Trophoblast cell (in vitro differentiated cells and primary cell): ENCODE measurements at regions not wholly inside any gene's neighbourhood (a gene's known extent, or its start where the extent isn't known, plus 50 kb on each side); places are given as distances from the start of the nearest gene placed in this dataset.

Experiments
- DNase-seq, 2 donors: peaks; one replicate each; pipeline ENCODE4 v3.0.0-alpha.2; 2016
- H2AFZ ChIP-seq: 2 replicates; pipeline ENCODE4 v1.6.1; 2013; ENCODE audit warnings: low read length, moderate library complexity, mild to moderate bottlenecking; ENCODE audit not compliant: insufficient read depth, poor library complexity
- H2AK5ac ChIP-seq: 2 replicates; pipeline ENCODE4 v1.6.1; 2013; ENCODE audit warnings: mild to moderate bottlenecking, low read length
- H2BK120ac ChIP-seq: 2 replicates; pipeline ENCODE4 v1.6.1; 2013; ENCODE audit warnings: low read length, mild to moderate bottlenecking, moderate library complexity; ENCODE audit not compliant: insufficient read depth, poor library complexity
- H2BK12ac ChIP-seq: 2 replicates; pipeline ENCODE4 v1.6.1; 2013; ENCODE audit warnings: mild to moderate bottlenecking, low read length, moderate library complexity
- H2BK5ac ChIP-seq: 2 replicates; pipeline ENCODE4 v1.6.1; 2013; ENCODE audit warnings: low read length, low read depth, moderate library complexity, mild to moderate bottlenecking; ENCODE audit not compliant: poor library complexity
- H3K14ac ChIP-seq: 2 replicates; pipeline ENCODE4 v1.6.1; 2013; ENCODE audit warnings: mild to moderate bottlenecking, low read length
- H3K18ac ChIP-seq: 2 replicates; pipeline ENCODE4 v1.6.1; 2013; ENCODE audit warnings: mild to moderate bottlenecking, low read length
- H3K23ac ChIP-seq: 2 replicates; pipeline ENCODE4 v1.6.1; 2013; ENCODE audit warnings: low read length
- H3K27ac ChIP-seq: 2 replicates; pipeline ENCODE4 v1.5.1; 2013; ENCODE audit warnings: low read depth, mild to moderate bottlenecking, inconsistent platforms, low read length, moderate library complexity
- H3K27me3 ChIP-seq: 2 replicates; pipeline ENCODE4 v1.6.1; 2013; ENCODE audit warnings: inconsistent platforms, mild to moderate bottlenecking, low read length, moderate library complexity; ENCODE audit not compliant: insufficient read depth
- H3K36me3 ChIP-seq, 2 experiments: 1 replicate in 1 of 2; 2 replicates in 1 of 2; pipeline ENCODE4 v1.6.1; 2013; ENCODE audit warnings: low read length in 2 of 2, mild to moderate bottlenecking in 2 of 2, moderate library complexity in 1 of 2; ENCODE audit not compliant: insufficient read depth in 2 of 2, control insufficient read depth in 1 of 2
- H3K4ac ChIP-seq: 2 replicates; pipeline ENCODE4 v1.6.1; 2013; ENCODE audit warnings: low read depth, mild to moderate bottlenecking, low read length, moderate library complexity
- H3K4me1 ChIP-seq, 2 experiments: 1 replicate in 1 of 2; 2 replicates in 1 of 2; pipeline ENCODE4 v1.6.1; 2013; ENCODE audit warnings: low read length in 2 of 2, mild to moderate bottlenecking in 2 of 2, moderate library complexity in 1 of 2; ENCODE audit not compliant: insufficient read depth in 2 of 2, control insufficient read depth in 1 of 2
- H3K4me2 ChIP-seq: 2 replicates; pipeline ENCODE4 v1.6.1; 2013; ENCODE audit warnings: inconsistent platforms, mild to moderate bottlenecking, low read length, moderate library complexity
- H3K4me3 ChIP-seq: 2 replicates; pipeline ENCODE4 v1.5.1; 2013; ENCODE audit warnings: mild to moderate bottlenecking, low read depth, low read length, inconsistent platforms
- H3K79me1 ChIP-seq: one replicate; pipeline ENCODE4 v1.6.1; 2013; ENCODE audit warnings: low read length
- H3K79me2 ChIP-seq: 2 replicates; pipeline ENCODE4 v1.6.1; 2013; ENCODE audit warnings: low read length, mild to moderate bottlenecking; ENCODE audit not compliant: control insufficient read depth, insufficient read depth, poor library complexity
- H3K9ac ChIP-seq: 2 replicates; pipeline ENCODE4 v1.6.1; 2013; ENCODE audit warnings: mild to moderate bottlenecking, low read length
- H3K9me3 ChIP-seq: 2 replicates; pipeline ENCODE4 v1.6.1; 2013; ENCODE audit warnings: low read depth, mild to moderate bottlenecking, control low read depth, inconsistent platforms, low read length; ENCODE audit not compliant: insufficient read depth
- H4K12ac ChIP-seq: 2 replicates; pipeline ENCODE4 v1.6.1; 2013; ENCODE audit warnings: low read depth, mild to moderate bottlenecking, low read length, moderate library complexity
- H4K8ac ChIP-seq: 2 replicates; pipeline ENCODE4 v1.6.1; 2013; ENCODE audit warnings: low read depth, mild to moderate bottlenecking, low read length, moderate library complexity
- H4K91ac ChIP-seq: one replicate; pipeline ENCODE4 v1.6.1; 2013; ENCODE audit warnings: low read depth, mild to moderate bottlenecking, low read length, moderate library complexity
- WGBS: extraction: QIAGEN DNeasy Blood & Tissue Kit; methylation state at CpG from one replicate; pipeline ENCODE4 v1.1.7; 2013; ENCODE audit warnings: missing lambda C conversion rate; ENCODE audit not compliant: insufficient read length, insufficient coverage; ENCODE audit errors: extremely low coverage; 5-methylcytosine and 5-hydroxymethylcytosine counted together

- Histone ChIP-seq H2BK5ac (no peak overlapping the region), H3K4ac (no peak overlapping the region), H3K4me1 (no peaks in the 10 kb centered on the region), H3K27ac (no peak overlapping the region), H3K79me2 (no peaks in the 10 kb centered on the region), H3K14ac (no peak overlapping the region), H2AFZ (no peak overlapping the region), H3K27me3 (no peaks in the 10 kb centered on the region), H3K18ac (no peak overlapping the region), H3K4me2 (no peak overlapping the region), H2AK5ac (no peak overlapping the region), H4K8ac (no peak overlapping the region), H4K91ac (no peak overlapping the region), H3K79me1 (no peaks in the 10 kb centered on the region), H3K9me3 (no peaks in the 10 kb centered on the region), H3K4me3 (no peak overlapping the region), H3K23ac (no peak overlapping the region), H4K12ac (no peak overlapping the region), H2BK120ac (no peak overlapping the region), H3K36me3 (no peaks in the 10 kb centered on the region), H3K9ac (no peak overlapping the region), H2BK12ac (no peak overlapping the region)
- WGBS: 100% methylated on average over 1 of the region's 3 CpGs
- no peak for DNase-seq
Observed at GRCh38 chr5:94080390-94080789, 339.0 kb upstream of the POU5F2 start.

GRCh38 chr5:94072116-94072515 is 330.7 kb upstream of the POU5F2 start:
- Histone ChIP-seq H3K36me3 (no peaks in the 10 kb centered on the region), H2BK120ac (no peak overlapping the region), H3K4me1 (no peaks in the 10 kb centered on the region), H2AK5ac (no peak overlapping the region), H3K9me3 (no peaks in the 10 kb centered on the region), H2AFZ (no peak overlapping the region), H4K91ac (no peak overlapping the region), H3K27me3 (no peaks in the 10 kb centered on the region), H3K79me2 (no peaks in the 10 kb centered on the region), H3K4ac (no peak overlapping the region), H3K4me3 (no peak overlapping the region), H3K79me1 (no peaks in the 10 kb centered on the region), H3K14ac (no peak overlapping the region), H3K27ac (no peak overlapping the region), H4K8ac (no peak overlapping the region), H3K18ac (no peak overlapping the region), H2BK5ac (no peak overlapping the region), H4K12ac (no peak overlapping the region), H2BK12ac (no peak overlapping the region), H3K23ac (no peak overlapping the region), H3K4me2 (no peak overlapping the region), H3K9ac (no peak overlapping the region)
- WGBS: no CpG with 5 or more reads among the region's 3 CpGs
- no peak for DNase-seq

GRCh38 chr5:94066437-94067207 is 325.2 kb upstream of the POU5F2 start:
- Histone ChIP-seq H3K79me2 (no peaks in the 10 kb centered on the region), H3K4me2 (no peak overlapping the region), H3K23ac (no peak overlapping the region), H3K27me3 (no peaks in the 10 kb centered on the region), H3K9me3 (no peaks in the 10 kb centered on the region), H4K12ac (no peak overlapping the region), H2AK5ac (no peak overlapping the region), H2AFZ (no peak overlapping the region), H3K4me1 (no peaks in the 10 kb centered on the region), H3K4me3 (no peak overlapping the region), H3K14ac (no peak overlapping the region), H3K4ac (no peak overlapping the region), H2BK12ac (no peak overlapping the region), H2BK5ac (no peak overlapping the region), H3K27ac (no peak overlapping the region), H4K91ac (no peak overlapping the region), H3K36me3 (no peaks in the 10 kb centered on the region), H3K79me1 (no peaks in the 10 kb centered on the region), H4K8ac (no peak overlapping the region), H2BK120ac (no peak overlapping the region), H3K18ac (no peak overlapping the region), H3K9ac (no peak overlapping the region)
- no CpG with 5 or more reads among the region's 2 CpGs for WGBS
- no peak for DNase-seq

GRCh38 chr5:94064025-94064424 is 322.6 kb upstream of the POU5F2 start:
- Histone ChIP-seq H2BK5ac (no peak overlapping the region), H3K9ac (no peak overlapping the region), H3K4ac (no peak overlapping the region), H3K79me2 (no peaks in the 10 kb centered on the region), H3K27ac (no peak overlapping the region), H3K4me2 (no peak overlapping the region), H3K14ac (no peak overlapping the region), H3K4me1 (no peaks in the 10 kb centered on the region), H2BK12ac (no peak overlapping the region), H3K9me3 (no peaks in the 10 kb centered on the region), H3K23ac (no peak overlapping the region), H2AFZ (no peak overlapping the region), H3K27me3 (no peaks in the 10 kb centered on the region), H4K12ac (no peak overlapping the region), H4K91ac (no peak overlapping the region), H3K4me3 (no peak overlapping the region), H2AK5ac (no peak overlapping the region), H3K18ac (no peak overlapping the region), H3K36me3 (no peaks in the 10 kb centered on the region), H2BK120ac (no peak overlapping the region), H4K8ac (no peak overlapping the region), H3K79me1 (no peaks in the 10 kb centered on the region)
- DNase-seq: no peak
